PC-3 (cell line): ENCODE measurements at regions not wholly inside any gene's neighbourhood (a gene's known extent, or its start where the extent isn't known, plus 50 kb on each side); places are given as distances from the start of the nearest gene placed in this dataset.

ENCODE experiments used
- ATAC-seq: fragments of 200-7000 bp; cut with Tn5 transposase; 2 replicates; pipeline ENCODE4 v1.9.1; 2020; ENCODE audit warnings: mild to moderate bottlenecking, moderate library complexity
- BruUV-seq: library from RNA; stranded (reverse); fragments of 400-500 nt; replicated peaks from 2 replicates; lab custom pipeline; 2021; lab: Mats Ljungman, UMichigan
- CTCF ChIA-PET: fragments of 300-600 bp; sonication (Branson Sonifier 250); formaldehyde crosslinking; loops from one replicate; lab custom pipeline; 2022; ENCODE audit warnings: antibody characterized with exemption; lab: Charles Lee
- POLR2A ChIA-PET: fragments of 300-600 bp; sonication (Branson Sonifier 250); formaldehyde crosslinking; loops from one replicate; lab custom pipeline; 2022; ENCODE audit warnings: antibody characterized with exemption; ENCODE audit not compliant: unreplicated experiment; lab: Charles Lee
- DNase-seq: peaks from one replicate; pipeline ENCODE4 v3.0.0-alpha.2; 2015
- H2AFZ ChIP-seq: fragments of 300-600 bp; sonication (generic); 2 replicates; pipeline ENCODE4 v1.6.0; 2016; ENCODE audit warnings: antibody characterized with exemption, low read length
- H3F3A ChIP-seq: fragments of 300-600 bp; sonication (generic); one replicate; pipeline ENCODE4 v1.6.0; 2017; ENCODE audit warnings: antibody characterized with exemption, low read length, control low read depth, mild to moderate bottlenecking; ENCODE audit not compliant: unreplicated experiment
- H3K27ac ChIP-seq: fragments of 300-600 bp; sonication (generic); 2 replicates; pipeline ENCODE4 v1.5.1; 2016; ENCODE audit warnings: mild to moderate bottlenecking, low read length
- H3K27me3 ChIP-seq: fragments of 300-600 bp; sonication (generic); 2 replicates; pipeline ENCODE4 v1.6.1; 2016; ENCODE audit warnings: low read length, mixed read lengths
- H3K36me3 ChIP-seq: fragments of 300-600 bp; sonication (generic); 2 replicates; pipeline ENCODE4 v1.6.1; 2016; ENCODE audit warnings: low read depth, mixed run types, low read length, mixed read lengths
- H3K4me1 ChIP-seq: fragments of 300-600 bp; sonication (generic); 2 replicates; pipeline ENCODE4 v1.5.1; 2016; ENCODE audit warnings: low read length; ENCODE audit not compliant: insufficient read depth
- H3K4me2 ChIP-seq: fragments of 300-600 bp; sonication (generic); 2 replicates; pipeline ENCODE4 v1.6.0; 2016; ENCODE audit warnings: low read length
- H3K4me3 ChIP-seq: fragments of 300-600 bp; sonication (generic); 2 replicates; pipeline ENCODE4 v1.5.1; 2016; ENCODE audit warnings: mild to moderate bottlenecking, low read length, mixed read lengths
- H3K79me2 ChIP-seq: fragments of 300-600 bp; sonication (generic); 2 replicates; pipeline ENCODE4 v1.6.1; 2017; ENCODE audit warnings: low read length, mixed read lengths
- H3K9ac ChIP-seq: fragments of 300-600 bp; sonication (generic); 2 replicates; pipeline ENCODE4 v1.6.0; 2016; ENCODE audit warnings: mild to moderate bottlenecking, low read length
- H3K9me2 ChIP-seq: fragments of 300-600 bp; sonication (generic); replicated peaks from 2 replicates; pipeline ENCODE4 v1.6.1; 2016; ENCODE audit warnings: mixed run types, low read length, mixed read lengths
- H3K9me3 ChIP-seq: fragments of 300-600 bp; sonication (generic); 2 replicates; pipeline ENCODE4 v1.6.1; 2016; ENCODE audit warnings: low read length, mixed read lengths
- H4K20me1 ChIP-seq: fragments of 300-600 bp; sonication (generic); 2 replicates; pipeline ENCODE4 v1.6.1; 2016; ENCODE audit warnings: low read length, mixed read lengths
- EZH2 ChIP-seq: fragments of 300-600 bp; sonication (generic); IDR thresholded peaks from one replicate; pipeline ENCODE4 v1.6.1; 2017; ENCODE audit warnings: antibody characterized with exemption, mild to moderate bottlenecking, low read length; ENCODE audit not compliant: unreplicated experiment
- EZH2phosphoT487 ChIP-seq: fragments of 300-600 bp; sonication (generic); IDR thresholded peaks from 2 replicates; pipeline ENCODE4 v1.6.1; 2018; ENCODE audit warnings: mild to moderate bottlenecking, antibody characterized with exemption, low read length, borderline replicate concordance
- intact Hi-C: fragments of 100-400 bp; cut with micrococcal nuclease; formaldehyde crosslinking; loops from 2 replicates; pipeline ENCODE4 v1.9.0; 2023
- TF ChIP-seq, protein P1 (sequence below): fragments of 300-600 bp; sonication (generic); conservative IDR thresholded peaks from 2 replicates; pipeline ENCODE4 v1.5.1; 2017; ENCODE audit warnings: antibody characterized with exemption, low read depth, mild to moderate bottlenecking, low read length

DNA sequence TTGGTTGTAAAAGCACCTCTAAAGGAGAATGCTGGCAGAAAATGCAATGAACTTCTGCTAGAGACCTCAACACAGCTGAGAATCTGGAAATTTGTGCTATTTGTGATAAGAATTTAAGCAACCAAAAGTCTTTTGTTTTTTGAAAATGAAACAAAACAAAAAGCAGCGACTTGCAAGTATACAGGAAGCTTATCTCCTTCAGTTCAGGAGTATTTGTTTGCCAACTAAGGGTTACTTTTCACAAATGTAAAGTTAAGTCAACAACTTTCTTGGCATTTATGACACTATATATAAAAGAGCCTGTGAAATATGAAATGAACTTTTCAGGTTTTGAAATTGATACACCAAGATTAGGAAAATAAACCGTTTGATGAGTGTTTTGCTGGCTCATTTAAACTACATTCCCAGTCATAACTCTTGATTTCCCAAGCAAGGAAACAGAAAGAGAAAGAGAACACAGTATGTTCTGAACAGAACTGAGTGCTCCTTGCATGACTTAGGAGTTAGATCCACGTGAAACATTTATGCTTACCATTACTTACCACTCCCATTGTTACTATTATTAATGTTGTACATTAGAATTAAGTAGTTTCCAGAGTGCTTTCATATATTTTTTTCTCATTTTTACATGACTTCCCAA, 92.3 kb upstream of the COL8A1 start:
- Histone ChIP-seq H3K79me2 (no peaks in the 10 kb centered on the region), H3K36me3 (no peaks in the 10 kb centered on the region), H3K9ac (no peak overlapping the region), H3F3A (no peaks in the 10 kb centered on the region), H4K20me1 (no peaks in the 10 kb centered on the region), H3K9me2 (no peaks in the 10 kb centered on the region), H3K4me3 (peak overlapping the region; percentile 39), H3K4me1 (peaks cover 44% of the 10 kb centered on the region), H2AFZ (peak overlapping the region; percentile 69), H3K27me3 (no peaks in the 10 kb centered on the region), H3K27ac (no peak overlapping the region), H3K4me2 (peak overlapping the region; percentile 78), H3K9me3 (no peaks in the 10 kb centered on the region)
- intact Hi-C loops, result loop anchor here (5.0 kb wide), 1 partner anchor 206 kb away; no protein-coding TSS in a partner anchor
- peak; percentile 56 for DNase-seq
- BruUV-seq, result no TSS peak
- ChIA-PET POLR2A (no interaction called here), CTCF (no interaction called here)
- peak; percentile 76 for ATAC-seq
- TF ChIP-seq, protein P1, sequence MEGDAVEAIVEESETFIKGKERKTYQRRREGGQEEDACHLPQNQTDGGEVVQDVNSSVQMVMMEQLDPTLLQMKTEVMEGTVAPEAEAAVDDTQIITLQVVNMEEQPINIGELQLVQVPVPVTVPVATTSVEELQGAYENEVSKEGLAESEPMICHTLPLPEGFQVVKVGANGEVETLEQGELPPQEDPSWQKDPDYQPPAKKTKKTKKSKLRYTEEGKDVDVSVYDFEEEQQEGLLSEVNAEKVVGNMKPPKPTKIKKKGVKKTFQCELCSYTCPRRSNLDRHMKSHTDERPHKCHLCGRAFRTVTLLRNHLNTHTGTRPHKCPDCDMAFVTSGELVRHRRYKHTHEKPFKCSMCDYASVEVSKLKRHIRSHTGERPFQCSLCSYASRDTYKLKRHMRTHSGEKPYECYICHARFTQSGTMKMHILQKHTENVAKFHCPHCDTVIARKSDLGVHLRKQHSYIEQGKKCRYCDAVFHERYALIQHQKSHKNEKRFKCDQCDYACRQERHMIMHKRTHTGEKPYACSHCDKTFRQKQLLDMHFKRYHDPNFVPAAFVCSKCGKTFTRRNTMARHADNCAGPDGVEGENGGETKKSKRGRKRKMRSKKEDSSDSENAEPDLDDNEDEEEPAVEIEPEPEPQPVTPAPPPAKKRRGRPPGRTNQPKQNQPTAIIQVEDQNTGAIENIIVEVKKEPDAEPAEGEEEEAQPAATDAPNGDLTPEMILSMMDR, result no peak

DNA sequence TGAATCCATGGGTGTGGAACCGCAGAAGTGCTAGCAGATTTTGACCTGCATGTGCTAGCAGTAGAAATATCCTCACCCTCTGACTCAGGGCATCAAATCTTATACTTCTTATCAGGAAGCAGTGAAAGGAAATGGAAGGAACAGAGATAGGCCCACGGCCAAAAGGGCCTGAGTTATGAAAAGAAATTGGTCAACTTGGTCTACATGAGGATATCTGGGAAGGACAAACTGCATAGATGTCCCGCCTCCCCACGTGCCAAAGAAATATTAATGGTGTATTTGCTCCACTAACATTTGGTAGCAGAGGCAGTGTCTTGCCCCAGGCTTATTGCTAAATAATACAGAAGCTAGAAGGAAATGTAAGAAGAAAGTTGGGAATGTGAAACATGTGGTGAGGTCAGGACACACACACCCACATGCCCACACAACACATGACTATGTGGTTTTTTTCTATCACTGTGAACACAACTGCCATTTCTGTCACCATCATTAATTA, 93.6 kb upstream of the COL8A1 start:
- Histone ChIP-seq H3K9ac (no peak overlapping the region), H3K4me1 (peaks cover 44% of the 10 kb centered on the region), H3K27ac (no peak overlapping the region), H3K9me3 (no peaks in the 10 kb centered on the region), H3K4me2 (no peak overlapping the region), H3K36me3 (no peaks in the 10 kb centered on the region), H2AFZ (no peak overlapping the region), H3K79me2 (no peaks in the 10 kb centered on the region), H3K4me3 (no peak overlapping the region), H3K27me3 (no peaks in the 10 kb centered on the region), H3K9me2 (no peaks in the 10 kb centered on the region), H4K20me1 (no peaks in the 10 kb centered on the region), H3F3A (no peaks in the 10 kb centered on the region)
- intact Hi-C loops, result loop anchor here (5.0 kb wide), 1 partner anchor 207 kb away; no protein-coding TSS in a partner anchor
- ATAC-seq, result no peak
- DNase-seq, result no peak
- no TSS peak for BruUV-seq
- ChIA-PET POLR2A (no interaction called here), CTCF (no interaction called here)
- TF ChIP-seq EZH2 (no peak), EZH2phosphoT487 (no peak)
- TF ChIP-seq, protein P1, result no peak

DNA sequence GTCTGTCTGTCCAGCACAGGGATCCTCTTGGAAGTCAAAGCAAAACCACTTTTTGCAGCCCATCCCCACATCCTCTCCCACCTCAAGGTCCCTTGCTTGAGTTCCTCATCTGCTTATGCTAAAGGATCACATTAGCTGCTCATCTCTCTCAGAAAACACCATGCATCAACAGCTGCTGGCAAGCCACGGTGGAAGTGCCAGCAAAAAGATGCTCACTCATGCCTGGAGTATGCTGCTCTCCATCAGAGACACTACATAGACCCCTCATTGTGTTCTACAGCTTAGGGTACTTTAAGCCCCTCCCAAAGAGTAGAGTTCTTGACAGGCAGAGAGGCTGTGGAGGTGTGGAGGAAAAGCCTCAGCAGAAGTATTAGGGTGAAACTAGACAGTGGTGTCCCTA, 94.6 kb upstream of the COL8A1 start:
- ChIA-PET CTCF (no interaction called here), POLR2A (no interaction called here)
- no peak overlapping the region for H3K27ac ChIP-seq
- no peaks in the 10 kb centered on the region for H3F3A ChIP-seq
- TF ChIP-seq, protein P1, result no peak
- no peak for TF ChIP-seq EZH2
- no peak for TF ChIP-seq EZH2phosphoT487
- no peak overlapping the region for H3K4me3 ChIP-seq
- no peak overlapping the region for H3K4me2 ChIP-seq
- no peaks in the 10 kb centered on the region for H3K9me3 ChIP-seq
- intact Hi-C loops, result no loop called here
- H3K9ac ChIP-seq, result no peak overlapping the region
- no peaks in the 10 kb centered on the region for H3K9me2 ChIP-seq
- no peaks in the 10 kb centered on the region for H4K20me1 ChIP-seq
- no peak for DNase-seq
- no TSS peak for BruUV-seq
- no peaks in the 10 kb centered on the region for H3K36me3 ChIP-seq
- H3K4me1 ChIP-seq, result peaks cover 44% of the 10 kb centered on the region
- no peak for ATAC-seq
- no peaks in the 10 kb centered on the region for H3K79me2 ChIP-seq
- no peaks in the 10 kb centered on the region for H3K27me3 ChIP-seq
- no peak overlapping the region for H2AFZ ChIP-seq
